B cell (primary cell): ENCODE measurements at regions not wholly inside any gene's neighbourhood (a gene's known extent, or its start where the extent isn't known, plus 50 kb on each side); places are given as distances from the start of the nearest gene placed in this dataset.

Experiments
- ATAC-seq: fragments of 200-7000 bp; cut with Tn5 transposase; one replicate; pipeline ENCODE4 v1.10.0; 2021; ENCODE audit warnings: low read depth, mild to moderate bottlenecking, moderate number of reproducible peaks, moderate library complexity
- CTCF ChIA-PET: fragments of 350-600 bp; sonication (Branson Sonifier 250); formaldehyde crosslinking; loops from one replicate; lab custom pipeline; 2021; ENCODE audit warnings: antibody characterized with exemption, inconsistent platforms; lab: Charles Lee
- POLR2A ChIA-PET: fragments of 350-600 bp; sonication (Branson Sonifier 250); formaldehyde crosslinking; loops from one replicate; lab custom pipeline; 2021; ENCODE audit warnings: antibody characterized with exemption; lab: Charles Lee
- DNase-seq: peaks from one replicate; pipeline ENCODE4 v3.0.0; 2013
- H2AFZ ChIP-seq: 2 replicates; pipeline ENCODE4 v1.6.1; 2012; ENCODE audit warnings: mild to moderate bottlenecking, low read depth, low read length; ENCODE audit not compliant: insufficient read depth, poor library complexity, severe bottlenecking
- H3K27ac ChIP-seq, 2 donors: 1 replicate in 1 of 2; 2 replicates in 1 of 2; pipeline ENCODE4 v1.5.1; 2012 to 2013; ENCODE audit warnings: low read length in 2 of 2, mild to moderate bottlenecking in 2 of 2, moderate library complexity in 1 of 2
- H3K27me3 ChIP-seq, 4 experiments: fragments of 200-600 bp in 1 of 4; sonication (generic) in 1 of 4; replicated peaks in 1 of 4; 1 replicate in 2 of 4; 2 replicates in 2 of 4; pipeline versions ENCODE4 v1.6.1 to v1.7.0; 2013 to 2016; ENCODE audit warnings: low read length in 3 of 4, mild to moderate bottlenecking in 2 of 4, mixed read lengths in 1 of 4, moderate library complexity in 1 of 4; ENCODE audit not compliant: insufficient read depth in 4 of 4, control insufficient read depth in 3 of 4; ENCODE audit errors: control extremely low read depth in 1 of 4
- H3K36me3 ChIP-seq, 2 experiments: replicated peaks in 1 of 2; 1 replicate in 1 of 2; 2 replicates in 1 of 2; pipeline versions ENCODE4 v1.6.1 to v1.7.1; 2013; ENCODE audit warnings: low read length in 1 of 2; ENCODE audit not compliant: insufficient read depth in 2 of 2, control insufficient read depth in 1 of 2; ENCODE audit errors: control extremely low read depth in 1 of 2, extremely low read depth in 1 of 2
- H3K4me1 ChIP-seq, 2 donors: fragments of 200-600 bp in 1 of 2; sonication (generic) in 1 of 2; 1 replicate in 1 of 2; 2 replicates in 1 of 2; pipeline versions ENCODE4 v1.5.1 to v1.6.1; 2013 to 2017; ENCODE audit warnings: low read length in 2 of 2; ENCODE audit not compliant: control insufficient read depth in 2 of 2, insufficient read depth in 2 of 2
- H3K4me2 ChIP-seq: replicated peaks from 2 replicates; pipeline ENCODE3; 2012; ENCODE audit warnings: mild to moderate bottlenecking, low read depth, low read length; ENCODE audit not compliant: poor library complexity, severe bottlenecking
- H3K4me3 ChIP-seq, 5 experiments: fragments of 200-600 bp in 1 of 5; sonication (generic) in 1 of 5; 1 replicate in 3 of 5; 2 replicates in 2 of 5; pipeline versions ENCODE4 v1.5.1 to v1.7.0; 2011 to 2016; ENCODE audit warnings: low read length in 4 of 5, mild to moderate bottlenecking in 4 of 5, low read depth in 2 of 5, control low read depth in 1 of 5, moderate library complexity in 1 of 5; ENCODE audit not compliant: insufficient read depth in 1 of 5; ENCODE audit errors: control extremely low read depth in 1 of 5, extremely low read depth in 1 of 5
- H3K79me2 ChIP-seq: fragments of 200-600 bp; sonication (generic); one replicate; pipeline ENCODE4 v1.6.0; 2016; ENCODE audit warnings: low read length; ENCODE audit not compliant: control insufficient read depth, insufficient read depth
- H3K9ac ChIP-seq: fragments of 200-600 bp; sonication (generic); 2 replicates; pipeline ENCODE4 v1.6.1; 2017; ENCODE audit warnings: mild to moderate bottlenecking, low read length, moderate library complexity
- H3K9me3 ChIP-seq, 3 donors: one replicate each; pipeline versions ENCODE4 v1.6.1 to v1.7.1; 2013; ENCODE audit warnings: low read length in 2 of 3; ENCODE audit not compliant: control insufficient read depth in 2 of 3, insufficient read depth in 1 of 3; ENCODE audit errors: control extremely low read depth in 1 of 3
- H4K20me1 ChIP-seq: 2 replicates; pipeline ENCODE4 v1.6.0; 2012; ENCODE audit warnings: mild to moderate bottlenecking, low read length; ENCODE audit not compliant: insufficient read depth, control insufficient read depth, poor library complexity, severe bottlenecking
- H3K27ac Mint-ChIP-seq: one replicate; pipeline ENCODE4 v1.8.0; 2021; ENCODE audit warnings: mixed read lengths
- H3K27me3 Mint-ChIP-seq: one replicate; pipeline ENCODE4 v1.8.0; 2021; ENCODE audit warnings: mixed read lengths
- H3K4me1 Mint-ChIP-seq: one replicate; pipeline ENCODE4 v1.8.0; 2021; ENCODE audit warnings: mixed read lengths
- H3K4me3 Mint-ChIP-seq: one replicate; pipeline ENCODE4 v1.8.0; 2021; ENCODE audit warnings: mixed read lengths
- H3K9me3 Mint-ChIP-seq: one replicate; pipeline ENCODE4 v1.8.0; 2022; ENCODE audit warnings: mixed read lengths; ENCODE audit not compliant: insufficient read depth
- CTCF ChIP-seq: fragments of 200-600 bp; IDR thresholded peaks from one replicate; pipeline ENCODE4 v1.8.0; 2022; ENCODE audit warnings: antibody characterized with exemption, mild to moderate bottlenecking
- EZH2 ChIP-seq: IDR thresholded peaks from 2 replicates; pipeline ENCODE4 v1.6.1; 2012; ENCODE audit warnings: borderline replicate concordance, low read depth, mild to moderate bottlenecking, moderate library complexity, low read length; ENCODE audit not compliant: insufficient read depth, poor library complexity, severe bottlenecking
- WGBS: methylation state at CpG from one replicate; pipeline ENCODE4 v1.1.5; 2013; ENCODE audit warnings: missing lambda C conversion rate; ENCODE audit not compliant: insufficient coverage; 5-methylcytosine and 5-hydroxymethylcytosine counted together
- intact Hi-C: fragments of 100-400 bp; cut with micrococcal nuclease; formaldehyde crosslinking; loops from one replicate; pipeline ENCODE4 v1.10.0; 2022

- no peaks in the 10 kb centered on the region for H3K4me1 Mint-ChIP-seq
- H3K36me3 ChIP-seq, result no peaks in the 10 kb centered on the region
Observed at GRCh38 chr1:98019747-98020146, 98.9 kb upstream of the DPYD start.

GRCh38 chr1:98018074-98018473 lies 97.2 kb upstream of the DPYD start:
- Mint-ChIP-seq H3K27me3 (peaks cover 3% of the 10 kb centered on the region), H3K4me3 (no peak overlapping the region), H3K9me3 (no peaks in the 10 kb centered on the region), H3K4me1 (no peaks in the 10 kb centered on the region), H3K27ac (no peak overlapping the region)
- Histone ChIP-seq H3K4me3 (no peak overlapping the region), H3K36me3 (no peaks in the 10 kb centered on the region), H3K9me3 (no peaks in the 10 kb centered on the region), H4K20me1 (no peaks in the 10 kb centered on the region), H3K4me2 (no peak overlapping the region), H2AFZ (no peak overlapping the region), H3K79me2 (no peaks in the 10 kb centered on the region), H3K9ac (no peak overlapping the region), H3K4me1 (no peaks in the 10 kb centered on the region), H3K27me3 (no peaks in the 10 kb centered on the region), H3K27ac (no peak overlapping the region)
- ChIA-PET POLR2A (no interaction called here), CTCF (no interaction called here)
- WGBS, result 100% methylated on average over 1 of the region's 2 CpGs
- ATAC-seq (no peak), DNase-seq (no peak)
- no peak for TF ChIP-seq CTCF
- no peak for TF ChIP-seq EZH2
- intact Hi-C loops, result no loop called here

More at GRCh38 chr1:98019747-98020146, 98.9 kb upstream of the DPYD start:
- Histone ChIP-seq H3K27ac (no peak overlapping the region), H3K4me3 (no peak overlapping the region), H3K9me3 (no peaks in the 10 kb centered on the region), H3K79me2 (no peaks in the 10 kb centered on the region), H3K27me3 (no peaks in the 10 kb centered on the region), H3K4me2 (no peak overlapping the region), H2AFZ (no peak overlapping the region), H3K9ac (no peak overlapping the region), H4K20me1 (no peaks in the 10 kb centered on the region), H3K4me1 (no peaks in the 10 kb centered on the region)
- ChIA-PET CTCF (no interaction called here), POLR2A (no interaction called here)
- H3K27me3 Mint-ChIP-seq, result peaks cover 3% of the 10 kb centered on the region
- H3K4me3 Mint-ChIP-seq, result no peak overlapping the region
- TF ChIP-seq CTCF, result no peak
- no peak for TF ChIP-seq EZH2
- DNase-seq (no peak), ATAC-seq (no peak)
- no peaks in the 10 kb centered on the region for H3K9me3 Mint-ChIP-seq
- intact Hi-C loops, result no loop called here
- WGBS, result no CpG with 5 or more reads among the region's 2 CpGs
- H3K27ac Mint-ChIP-seq, result no peak overlapping the region
